ENCODE measurements at regions not wholly inside any gene's neighbourhood (a gene's known extent, or its start where the extent isn't known, plus 50 kb on each side); places are given as distances from the start of the nearest gene placed in this dataset.

DNA sequence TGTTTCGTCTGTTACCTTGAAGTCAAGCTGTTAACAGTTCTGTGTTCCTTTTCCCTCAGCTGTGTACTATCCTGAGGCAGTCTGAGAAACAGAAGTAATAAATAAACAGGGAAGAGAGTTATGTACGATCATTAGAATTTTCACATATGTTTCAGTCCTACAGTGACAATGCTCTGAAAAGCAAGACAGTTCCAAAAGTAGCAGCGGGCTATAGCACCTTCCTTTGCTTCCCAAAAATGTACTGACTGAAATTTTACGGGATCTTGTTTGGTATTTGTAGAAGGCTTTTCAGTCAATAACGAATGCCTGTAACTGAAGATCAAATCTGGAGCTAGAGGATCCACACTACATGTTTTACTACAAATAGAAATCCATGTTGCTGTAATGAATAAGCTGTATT, 428.1 kb downstream of the PYDC2 start:
- H3K27me3 Mint-ChIP-seq (ENCODE audit: low read depth in 3 of 3) = no peaks in the 10 kb centered on the region
- no peaks in the 10 kb centered on the region for H3K36me3 Mint-ChIP-seq
- Histone ChIP-seq H3K4me1 (ENCODE audit: control insufficient read depth in 1 of 2, insufficient read depth in 2 of 2, low read length in 2 of 2) (no peaks in the 10 kb centered on the region), H3K27ac (ENCODE audit: low read depth in 1 of 2, low read length in 2 of 2) (no peak overlapping the region), H4K20me1 (ENCODE audit: insufficient read depth, low read length) (no peaks in the 10 kb centered on the region), H2AFZ (ENCODE audit: insufficient read depth, low read depth, low read length, poor library complexity, severe bottlenecking) (no peak overlapping the region), H3K9me3 (replicated peaks in 1 of 2; ENCODE audit: control insufficient read depth in 1 of 2, insufficient read depth in 1 of 2, low read length in 2 of 2) (no peaks in the 10 kb centered on the region), H3K4me2 (replicated peaks; ENCODE audit: extremely low read depth, low read length, poor library complexity, severe bottlenecking) (no peak overlapping the region), H3K9ac (ENCODE audit: insufficient read depth, low read length, poor library complexity, severe bottlenecking) (no peak overlapping the region), H3K4me3 (replicated peaks in 1 of 3; ENCODE audit: low read depth in 2 of 3, low read length in 3 of 3) (no peak overlapping the region), H3K36me3 (replicated peaks in 1 of 2; ENCODE audit: control insufficient read depth in 1 of 2, insufficient read depth in 2 of 2, low read length in 2 of 2) (no peaks in the 10 kb centered on the region), H3K27me3 (ENCODE audit: control insufficient read depth in 2 of 2, insufficient read depth in 2 of 2, low read length in 2 of 2) (no peaks in the 10 kb centered on the region), H3K79me2 (ENCODE audit: insufficient read depth, low read length) (no peaks in the 10 kb centered on the region)
- no CpG with 5 or more reads among the region's 5 CpGs for WGBS (ENCODE audit: insufficient coverage)
- H3K4me1 Mint-ChIP-seq = no peaks in the 10 kb centered on the region
- intact Hi-C loops (cut with micrococcal nuclease) = no loop called here
- no peak overlapping the region for H3K27ac Mint-ChIP-seq
- DNase-seq = no peak
- H3K9me3 Mint-ChIP-seq = peaks cover 0 to 6% (median 0%) of the 10 kb centered on the region in 7 donors
- TF ChIP-seq, protein P1, sequence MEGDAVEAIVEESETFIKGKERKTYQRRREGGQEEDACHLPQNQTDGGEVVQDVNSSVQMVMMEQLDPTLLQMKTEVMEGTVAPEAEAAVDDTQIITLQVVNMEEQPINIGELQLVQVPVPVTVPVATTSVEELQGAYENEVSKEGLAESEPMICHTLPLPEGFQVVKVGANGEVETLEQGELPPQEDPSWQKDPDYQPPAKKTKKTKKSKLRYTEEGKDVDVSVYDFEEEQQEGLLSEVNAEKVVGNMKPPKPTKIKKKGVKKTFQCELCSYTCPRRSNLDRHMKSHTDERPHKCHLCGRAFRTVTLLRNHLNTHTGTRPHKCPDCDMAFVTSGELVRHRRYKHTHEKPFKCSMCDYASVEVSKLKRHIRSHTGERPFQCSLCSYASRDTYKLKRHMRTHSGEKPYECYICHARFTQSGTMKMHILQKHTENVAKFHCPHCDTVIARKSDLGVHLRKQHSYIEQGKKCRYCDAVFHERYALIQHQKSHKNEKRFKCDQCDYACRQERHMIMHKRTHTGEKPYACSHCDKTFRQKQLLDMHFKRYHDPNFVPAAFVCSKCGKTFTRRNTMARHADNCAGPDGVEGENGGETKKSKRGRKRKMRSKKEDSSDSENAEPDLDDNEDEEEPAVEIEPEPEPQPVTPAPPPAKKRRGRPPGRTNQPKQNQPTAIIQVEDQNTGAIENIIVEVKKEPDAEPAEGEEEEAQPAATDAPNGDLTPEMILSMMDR (IDR thresholded peaks at IDR 0.05) = no peak
- no peak overlapping the region for H3K4me3 Mint-ChIP-seq

DNA sequence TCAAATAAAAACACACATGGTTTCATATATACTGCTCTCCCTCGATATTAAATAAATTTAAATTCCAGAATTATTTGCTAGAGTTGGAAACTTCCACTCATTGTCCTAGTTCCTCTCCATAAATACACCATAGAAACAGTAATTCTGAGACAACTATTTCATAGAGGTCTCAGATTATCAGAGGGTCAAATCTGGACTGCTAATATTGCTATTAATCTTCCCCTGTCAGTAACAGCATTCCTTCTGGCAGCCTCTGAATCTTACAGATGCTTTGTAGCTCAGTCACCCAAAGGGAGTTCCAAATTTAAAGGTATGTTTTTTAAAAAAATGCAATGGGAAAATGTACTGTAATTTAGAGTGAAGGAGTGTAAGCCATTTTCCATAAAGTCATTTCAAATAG, 428.8 kb downstream of the PYDC2 start:
- peaks cover 0 to 6% (median 0%) of the 10 kb centered on the region in 7 donors for H3K9me3 Mint-ChIP-seq
- no peak overlapping the region for H3K4me3 ChIP-seq (replicated peaks in 1 of 3; ENCODE audit: low read depth in 2 of 3, low read length in 3 of 3)

More for the DNA sequence above, 428.8 kb downstream of the PYDC2 start:
- no peaks in the 10 kb centered on the region for H3K4me1 Mint-ChIP-seq
- intact Hi-C loops (cut with micrococcal nuclease) = no loop called here
- no peaks in the 10 kb centered on the region for H3K79me2 ChIP-seq (ENCODE audit: insufficient read depth, low read length)
- DNase-seq = no peak
- no peaks in the 10 kb centered on the region for H3K9me3 ChIP-seq (replicated peaks in 1 of 2; ENCODE audit: control insufficient read depth in 1 of 2, insufficient read depth in 1 of 2, low read length in 2 of 2)
- H3K4me1 ChIP-seq (ENCODE audit: control insufficient read depth in 1 of 2, insufficient read depth in 2 of 2, low read length in 2 of 2) = no peaks in the 10 kb centered on the region
- no peaks in the 10 kb centered on the region for H3K36me3 Mint-ChIP-seq
- H3K36me3 ChIP-seq (replicated peaks in 1 of 2; ENCODE audit: control insufficient read depth in 1 of 2, insufficient read depth in 2 of 2, low read length in 2 of 2) = no peaks in the 10 kb centered on the region
- H4K20me1 ChIP-seq (ENCODE audit: insufficient read depth, low read length) = no peaks in the 10 kb centered on the region
- no peak overlapping the region for H3K4me2 ChIP-seq (replicated peaks; ENCODE audit: extremely low read depth, low read length, poor library complexity, severe bottlenecking)
- TF ChIP-seq, protein P1 (IDR thresholded peaks at IDR 0.05) = no peak
- no peak overlapping the region for H3K27ac Mint-ChIP-seq
- H2AFZ ChIP-seq (ENCODE audit: insufficient read depth, low read depth, low read length, poor library complexity, severe bottlenecking) = no peak overlapping the region
- no peak overlapping the region for H3K4me3 Mint-ChIP-seq
- H3K27ac ChIP-seq (ENCODE audit: low read depth in 1 of 2, low read length in 2 of 2) = no peak overlapping the region
- H3K27me3 ChIP-seq (ENCODE audit: control insufficient read depth in 2 of 2, insufficient read depth in 2 of 2, low read length in 2 of 2) = no peaks in the 10 kb centered on the region
- H3K27me3 Mint-ChIP-seq (ENCODE audit: low read depth in 3 of 3) = no peaks in the 10 kb centered on the region
- H3K9ac ChIP-seq (ENCODE audit: insufficient read depth, low read length, poor library complexity, severe bottlenecking) = no peak overlapping the region
- no CpG with 5 or more reads among the region's 1 CpG for WGBS (ENCODE audit: insufficient coverage)

Measured in CD14-positive monocyte (primary cell).